ENCODE measurements at regions not wholly inside any gene's neighbourhood (a gene's known extent, or its start where the extent isn't known, plus 50 kb on each side); places are given as distances from the start of the nearest gene placed in this dataset.
A peak's percentile ranks its signal among the peaks of the same experiment; 100 is the strongest.
"Not testable (repeated sequence)": the region's sequence is repeated elsewhere in the genome, so short reads cannot be mapped to it uniquely, and the experiment has no call there.

DNA sequence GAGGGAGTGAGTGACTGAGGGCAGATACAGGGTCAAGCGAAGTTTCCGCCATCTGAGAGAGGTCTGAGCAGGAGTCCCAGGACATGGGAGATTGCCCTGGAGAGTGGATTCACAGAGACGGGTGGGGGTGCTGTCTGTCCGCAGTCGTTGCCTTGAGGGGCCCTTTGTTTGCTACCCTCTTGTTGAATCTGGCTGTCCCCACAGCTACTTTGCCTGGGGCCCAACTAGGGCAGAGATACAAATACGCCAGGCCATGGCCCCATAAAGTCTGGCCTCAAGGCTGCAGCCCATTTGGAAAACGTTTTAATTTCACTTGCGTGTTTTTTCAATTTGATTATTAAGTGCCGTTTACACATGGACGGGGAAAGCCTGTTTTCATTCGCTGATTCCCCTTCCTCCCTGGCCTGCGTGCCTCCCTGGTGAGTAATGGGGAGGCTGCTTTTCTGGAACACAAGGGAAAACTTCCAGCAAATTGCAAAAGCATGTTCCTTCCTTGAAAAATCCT lies 134.4 kb downstream of the SMIM20 start:
- DNase-seq: peak; percentile 89

DNA sequence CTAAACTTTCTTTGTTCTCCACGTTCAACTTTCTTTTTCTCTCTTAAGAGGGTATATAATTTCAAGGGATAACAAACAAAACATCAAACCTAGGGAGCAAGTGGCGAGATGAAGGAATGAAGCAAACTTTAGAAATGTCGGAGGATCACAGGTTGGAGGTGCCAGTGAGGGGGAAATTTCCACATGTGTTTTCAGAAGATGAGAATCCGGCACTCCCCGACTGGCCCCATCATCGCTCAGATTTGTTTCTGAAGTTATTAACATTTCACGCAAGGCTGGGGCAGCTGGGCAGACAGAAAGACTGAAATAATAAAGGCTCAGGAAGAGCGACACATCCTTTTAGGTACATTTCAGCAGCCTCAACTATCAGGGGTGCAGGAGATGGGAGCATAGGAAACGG lies 134.9 kb downstream of the SMIM20 start:
- DNase-seq: peak; percentile 68

GRCh38 chr4:26049447-26049846 lies 135.4 kb downstream of the SMIM20 start:
- no peak for DNase-seq

DNA sequence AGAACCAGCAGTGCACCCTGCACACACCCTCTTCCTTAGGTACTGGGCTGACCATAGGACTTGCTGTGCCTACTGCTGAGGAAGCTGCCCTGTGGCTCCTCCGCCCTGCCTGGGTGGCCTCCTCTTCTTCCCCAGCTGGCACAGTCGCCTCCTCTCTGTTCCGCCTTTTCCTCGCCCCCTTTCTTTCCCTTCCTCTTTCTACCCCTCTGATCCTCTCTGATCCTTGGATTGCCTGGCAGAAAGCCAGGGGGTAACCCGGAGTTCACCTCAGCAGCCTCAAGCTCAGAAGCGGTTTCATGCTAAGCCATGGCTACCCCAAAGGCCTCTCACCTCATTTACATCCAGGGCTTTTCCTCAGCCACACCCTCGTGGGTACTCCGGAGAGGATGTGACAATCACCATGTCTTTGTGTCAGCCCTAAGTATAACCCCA lies 136.2 kb downstream of the SMIM20 start:
- no peak for DNase-seq

DNA sequence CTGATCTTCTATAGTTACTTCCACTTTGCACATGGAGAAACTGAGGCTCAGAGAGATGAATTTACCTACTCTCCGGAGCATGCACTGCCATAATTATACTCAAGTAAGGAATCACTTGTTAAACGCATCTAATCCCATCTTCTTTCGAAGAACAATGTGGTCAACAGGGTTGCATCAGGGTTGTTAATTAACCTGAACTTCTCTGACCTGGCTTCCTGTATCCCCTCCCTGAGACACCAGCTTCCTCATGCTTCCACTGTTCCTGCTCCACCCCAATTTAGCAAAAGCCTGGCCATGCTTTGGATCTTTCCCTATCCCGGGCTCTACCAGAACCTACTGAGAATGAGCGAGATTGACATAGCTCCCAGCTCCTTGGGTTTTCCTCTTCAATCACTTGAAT lies 136.7 kb downstream of the SMIM20 start:
- no peak for DNase-seq

DNA sequence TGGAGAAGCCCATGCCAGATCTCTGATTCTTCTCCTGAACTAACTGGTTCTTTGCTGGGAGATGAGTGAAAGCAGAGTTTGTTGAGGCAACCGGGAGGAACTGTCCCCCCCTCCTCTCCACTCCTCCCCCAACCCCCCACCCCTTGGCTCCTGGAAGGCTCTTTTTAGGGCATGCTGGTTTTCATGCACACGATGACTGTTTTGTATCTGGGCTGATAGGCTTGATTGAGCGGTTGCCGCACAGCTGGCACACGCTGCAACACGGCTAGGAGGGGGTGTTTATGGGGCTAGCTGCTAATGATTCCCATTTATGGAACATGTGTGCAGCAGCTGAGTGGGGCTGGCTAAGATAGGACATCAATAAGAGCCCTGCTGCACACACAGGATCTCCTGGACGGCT lies 137.2 kb downstream of the SMIM20 start:
- DNase-seq: peak; percentile 41

DNA sequence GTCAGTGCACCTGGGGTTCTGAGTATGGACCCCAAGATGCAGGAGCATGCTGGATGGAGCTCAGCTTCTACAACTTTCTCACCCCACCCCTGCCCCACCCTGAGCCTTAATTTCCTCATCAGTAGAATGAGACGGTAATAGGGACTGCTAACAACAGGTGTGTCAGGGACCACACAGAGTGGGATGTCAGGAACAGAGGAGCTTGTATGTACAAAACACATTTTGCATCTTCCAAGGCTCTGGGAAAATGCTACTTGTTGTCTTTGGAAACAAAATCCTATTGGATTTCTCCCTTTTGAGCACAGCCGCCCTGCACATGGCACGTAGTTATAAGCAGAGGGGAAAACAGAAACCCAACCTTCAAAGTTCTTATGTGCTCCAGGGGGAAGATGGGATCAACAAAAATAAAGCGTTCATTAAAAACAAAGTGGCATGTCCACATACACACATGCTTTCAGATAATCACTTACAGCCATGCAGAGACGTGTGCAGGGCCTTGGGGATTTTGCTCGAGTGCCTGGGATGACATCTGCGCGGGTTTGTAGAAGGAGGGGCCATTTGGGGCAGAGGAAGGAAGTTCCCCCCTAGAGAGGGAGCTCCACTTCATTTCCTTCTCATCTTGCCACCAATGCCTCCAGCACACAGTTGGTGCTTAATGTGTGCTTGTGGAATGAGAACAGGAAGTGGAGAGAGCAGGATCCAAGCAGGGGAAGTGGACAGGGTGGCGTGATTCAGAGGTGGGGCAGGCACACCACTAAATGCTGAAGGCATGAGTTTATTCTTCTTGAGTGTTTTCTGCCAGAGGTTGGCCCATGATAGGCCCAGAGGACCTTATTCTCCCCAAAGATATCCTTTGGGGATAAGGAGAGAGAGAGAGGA lies 138.9 kb downstream of the SMIM20 start:
- DNase-seq: no peak

DNA sequence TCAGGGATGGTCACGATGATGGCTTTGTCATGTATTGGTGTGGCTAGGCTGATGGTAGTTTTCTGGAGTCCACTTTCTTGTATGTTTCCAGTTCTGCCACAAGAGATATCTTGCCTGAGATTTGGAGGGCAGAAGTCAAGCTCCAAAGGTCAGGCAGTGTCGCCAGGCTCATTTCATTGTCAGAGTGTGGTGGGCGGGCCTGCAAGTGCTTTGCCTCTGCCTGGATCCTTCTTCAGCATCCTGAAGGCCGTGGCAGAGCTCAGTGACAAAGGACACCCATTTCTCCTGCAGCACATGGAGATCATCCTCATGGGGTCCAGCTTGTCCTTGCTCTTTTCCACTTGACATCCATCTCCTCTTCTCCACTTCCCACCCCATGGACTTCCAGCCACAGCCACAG lies 139.7 kb downstream of the SMIM20 start:
- DNase-seq: no peak

GRCh38 chr4:26055855-26056254 lies 141.8 kb downstream of the SMIM20 start:
- DNase-seq: no peak

- DNase-seq: no peak
Measured at GRCh38 chr4:26056406-26056805, 142.4 kb downstream of the SMIM20 start.

- not testable (repeated sequence) for DNase-seq
Measured at GRCh38 chr4:26057839-26058238, 143.8 kb downstream of the SMIM20 start.

- peak; percentile 78 for DNase-seq
Measured at GRCh38 chr4:26058537-26058936, 144.5 kb downstream of the SMIM20 start.

- DNase-seq: no peak
Measured at GRCh38 chr4:26059391-26060154, 145.6 kb downstream of the SMIM20 start.

GRCh38 chr4:26060286-26060685 lies 146.3 kb downstream of the SMIM20 start:
- DNase-seq: no peak

GRCh38 chr4:26061248-26061986 lies 147.4 kb downstream of the SMIM20 start:
- DNase-seq: no peak

GRCh38 chr4:26062215-26062614 lies 148.2 kb downstream of the SMIM20 start:
- DNase-seq: peak; percentile 35

DNA sequence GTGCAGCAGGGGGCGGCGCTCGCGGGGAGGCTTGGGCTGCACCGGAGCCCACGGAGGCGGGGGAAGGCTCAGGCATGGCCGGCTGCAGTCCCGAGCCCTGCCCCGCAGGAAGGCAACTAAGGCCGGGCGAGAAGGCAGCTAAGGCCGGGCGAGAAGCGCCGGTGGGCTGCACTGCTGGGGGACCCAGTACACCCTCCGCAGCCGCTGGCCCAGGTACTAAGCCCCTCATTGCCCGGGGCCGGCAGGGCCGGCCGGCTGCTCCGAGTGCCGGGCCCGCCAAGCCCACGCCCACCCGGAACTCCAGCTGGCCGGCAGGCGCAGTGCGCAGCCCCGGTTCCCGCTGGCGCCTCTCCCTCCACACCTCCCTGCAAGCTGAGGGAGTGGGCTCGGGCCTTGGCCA lies 150.0 kb downstream of the SMIM20 start:
- DNase-seq: not testable (repeated sequence)

DNA sequence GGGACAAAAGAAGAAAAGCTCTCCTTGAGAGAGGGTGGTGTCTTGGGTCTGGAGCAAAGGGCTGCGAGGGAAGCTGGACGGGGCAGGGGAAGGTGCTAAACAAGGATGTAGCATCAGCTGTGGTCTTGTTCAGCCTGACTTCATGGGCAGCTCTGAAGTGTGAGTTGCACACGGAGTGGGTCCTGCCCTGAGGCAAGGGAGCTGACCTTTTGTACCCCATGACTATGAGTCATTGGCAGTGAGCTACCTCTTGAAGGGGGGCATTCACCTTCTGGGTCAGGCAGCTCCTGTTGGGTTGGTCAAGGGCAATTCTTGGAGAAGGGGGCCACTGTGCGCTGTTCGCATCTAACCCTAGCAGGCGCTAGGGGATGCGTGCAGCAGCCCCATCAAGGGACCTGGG lies 151.8 kb downstream of the SMIM20 start:
- DNase-seq: no peak

GRCh38 chr4:26067035-26067434 lies 153.0 kb downstream of the SMIM20 start:
- DNase-seq: no peak

DNA sequence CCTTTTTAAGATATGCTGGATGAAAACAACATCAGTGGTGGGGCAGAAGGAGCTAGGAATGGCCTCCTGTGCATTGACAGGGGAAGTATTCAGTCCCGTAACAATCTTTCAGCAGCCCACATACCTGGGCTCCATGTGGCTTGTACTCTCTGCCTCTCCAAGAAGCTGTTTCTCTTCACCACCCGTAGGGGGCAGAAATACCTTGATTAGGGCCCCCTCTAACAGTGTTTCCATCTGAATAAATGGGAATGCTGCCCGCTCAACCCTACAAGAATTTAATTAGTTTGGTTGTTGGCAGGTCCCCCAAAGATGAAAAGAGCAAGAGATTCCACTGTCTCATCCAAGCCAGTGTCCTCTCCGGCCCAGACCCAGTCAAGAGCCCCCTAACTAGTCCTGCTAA lies 155.2 kb downstream of the SMIM20 start:
- DNase-seq: no peak

DNA sequence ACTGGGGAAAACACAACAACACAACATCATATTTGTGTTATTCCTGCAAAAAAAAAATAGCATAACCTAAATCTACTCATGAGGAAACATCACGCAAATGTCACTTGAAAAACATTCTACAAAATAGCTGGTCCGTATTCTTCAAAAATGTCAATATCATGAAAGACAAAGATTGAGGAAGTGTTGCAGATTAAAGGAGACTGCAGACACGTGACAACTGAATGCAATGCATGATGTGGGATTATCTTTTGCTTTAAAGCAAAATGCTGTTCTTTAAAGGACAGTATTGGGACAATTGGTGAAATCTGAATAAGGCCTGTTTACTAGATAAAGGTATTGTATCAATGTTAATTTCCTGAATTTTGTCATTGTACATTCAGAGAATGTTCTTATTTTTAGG lies 157.7 kb downstream of the SMIM20 start:
- no peak for DNase-seq

DNA sequence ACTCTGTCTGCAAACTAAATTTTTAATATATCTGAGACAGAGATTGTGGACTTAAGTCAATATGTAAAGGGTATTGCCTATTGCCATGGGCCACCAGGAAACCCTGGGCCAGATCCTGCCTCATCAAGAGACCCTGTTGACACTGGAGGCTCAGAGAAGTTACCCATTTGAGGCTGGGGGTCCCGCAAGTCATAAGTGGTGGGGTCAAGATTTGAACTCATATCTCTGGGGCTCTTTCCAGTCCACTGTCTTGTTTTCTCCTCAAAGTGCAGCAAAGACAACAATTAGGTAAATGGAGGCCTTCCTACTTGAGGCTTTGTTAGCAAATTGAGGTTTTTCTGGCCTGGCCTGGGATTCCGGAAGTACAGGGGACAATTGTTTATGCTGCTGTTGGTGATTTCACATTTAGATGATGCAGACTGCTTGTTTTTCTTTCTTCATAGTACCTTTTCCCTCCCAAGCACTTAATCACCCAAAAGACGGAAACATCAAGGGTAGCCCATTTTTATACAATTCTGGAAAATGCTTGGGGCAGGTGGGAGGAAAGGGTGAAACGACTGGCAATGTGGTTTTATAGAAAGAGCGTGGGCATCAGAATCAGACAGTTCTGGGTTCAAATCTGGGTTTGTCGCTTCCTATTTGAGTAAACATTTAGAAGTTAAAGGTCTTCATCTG lies 160.0 kb downstream of the SMIM20 start:
- DNase-seq: no peak

All from right hindlimb (tissue), 1 donor.